CD4-positive, alpha-beta T cell treated with Interleukin-17A for 4 hours (primary cell): ENCODE measurements at regions not wholly inside any gene's neighbourhood (a gene's known extent, or its start where the extent isn't known, plus 50 kb on each side); places are given as distances from the start of the nearest gene placed in this dataset.

Source experiments
- DNase-seq: peaks from one replicate; pipeline ENCODE4 v3.0.0-alpha.2; 2020; ENCODE audit warnings: mixed read lengths

GRCh38 chr3:186487819-186488218 is 56.4 kb downstream of the CRYGS start:
- DNase-seq: no peak

- no peak for DNase-seq
These were observed 57.1 kb downstream of the CRYGS start for GRCh38 chr3:186487037-186487436.

- DNase-seq: no peak
These were observed 60.4 kb downstream of the CRYGS start for GRCh38 chr3:186483611-186484340.

DNA sequence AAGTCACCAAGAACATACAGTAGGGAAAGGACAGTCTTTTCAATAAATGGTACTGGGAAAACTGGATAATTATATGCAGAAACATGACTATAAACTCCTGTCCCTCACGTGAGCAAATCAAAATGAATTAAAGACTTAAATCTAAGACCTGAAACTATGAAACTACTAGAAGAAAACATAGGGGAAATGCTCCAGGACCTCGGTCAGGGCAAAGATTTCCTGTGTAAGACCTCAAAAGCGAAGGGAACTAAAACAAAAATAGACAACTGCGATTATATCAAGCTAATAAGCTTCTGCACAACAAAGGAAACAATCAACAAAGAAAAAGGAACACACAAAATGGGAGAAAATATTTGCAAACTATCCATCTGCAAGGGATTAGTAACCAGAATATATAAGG is 62.7 kb downstream of the CRYGS start:
- no peak for DNase-seq

GRCh38 chr3:186477876-186478275 is 66.3 kb downstream of the CRYGS start:
- DNase-seq: no peak

DNA sequence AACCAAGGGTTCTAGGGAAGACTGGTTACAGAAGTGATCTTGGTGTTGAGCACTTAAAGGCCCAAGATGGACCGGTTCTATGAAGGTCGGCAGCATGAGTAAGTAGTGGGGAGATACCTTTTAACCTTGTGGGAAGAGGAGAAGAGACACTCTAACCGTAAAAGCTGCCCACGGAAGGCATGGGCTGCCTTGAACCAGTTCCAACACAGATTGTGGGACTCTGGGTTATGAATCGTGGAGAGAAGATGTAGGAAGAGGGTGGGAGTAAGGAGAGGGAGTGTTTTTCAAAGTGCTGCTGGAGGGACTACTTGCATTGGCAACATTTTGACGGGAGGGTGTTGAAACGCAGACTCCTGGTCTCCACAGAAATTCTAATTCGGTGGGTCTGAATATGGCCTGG is 67.1 kb downstream of the CRYGS start:
- no peak for DNase-seq

GRCh38 chr3:186476541-186476940 is 67.6 kb downstream of the CRYGS start:
- DNase-seq: no peak

DNA sequence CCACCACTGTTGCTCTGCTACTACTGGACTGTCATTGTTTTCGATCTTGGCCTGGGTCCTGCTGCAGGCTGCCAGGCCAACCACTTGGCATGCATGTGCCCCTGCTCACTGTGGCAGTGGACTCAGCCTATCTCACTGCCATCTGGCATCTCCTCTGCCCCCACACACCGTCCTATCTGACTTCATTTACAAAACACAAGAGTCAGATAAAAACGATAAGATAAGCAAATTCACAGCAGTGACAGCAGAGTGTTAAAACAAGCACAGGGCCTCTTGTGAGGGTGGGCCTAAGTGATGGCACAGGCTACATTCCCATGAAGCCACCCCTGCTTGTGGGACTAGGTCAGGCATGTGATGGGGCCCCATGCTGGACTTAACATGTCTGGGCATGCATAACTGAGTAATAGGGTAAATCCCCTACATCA is 68.1 kb downstream of the CRYGS start:
- DNase-seq: no peak

- DNase-seq: no peak
These were observed 71.0 kb downstream of the CRYGS start for GRCh38 chr3:186473166-186473565.

DNA sequence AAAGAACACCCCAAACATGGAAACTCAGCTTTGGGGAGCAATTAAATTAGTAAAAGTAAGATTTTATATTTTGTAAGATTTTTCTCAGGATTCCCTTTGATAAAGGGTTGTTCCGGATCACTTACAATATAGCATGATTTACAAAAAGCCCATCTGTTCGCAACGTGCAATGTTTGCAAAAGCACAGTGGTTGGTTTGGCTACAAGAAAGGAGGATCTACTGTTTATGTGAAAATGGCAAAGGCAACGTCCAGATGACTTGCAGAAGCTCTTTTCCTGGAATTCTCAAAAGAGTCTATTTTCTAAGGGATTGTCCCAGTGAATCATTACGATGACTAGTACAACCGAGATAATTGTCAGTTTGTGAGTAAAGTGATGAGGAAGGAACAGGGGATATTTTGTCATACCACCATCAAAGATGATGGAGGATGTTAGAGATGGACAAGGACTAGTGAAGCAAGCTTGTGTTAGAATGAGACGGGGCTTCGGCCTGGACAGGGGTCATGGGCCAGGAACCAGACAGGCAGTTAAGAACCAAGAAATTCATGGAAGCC is 71.6 kb downstream of the CRYGS start:
- DNase-seq: no peak

GRCh38 chr3:186471771-186472170 is 72.4 kb downstream of the CRYGS start:
- no peak for DNase-seq

- DNase-seq: no peak
These were observed 74.7 kb downstream of the CRYGS start for GRCh38 chr3:186469525-186469924.

- DNase-seq: no peak
These were observed 76.2 kb downstream of the CRYGS start for GRCh38 chr3:186467969-186468368.

- no peak for DNase-seq
These were observed 77.7 kb downstream of the CRYGS start for GRCh38 chr3:186466391-186466974.

DNA sequence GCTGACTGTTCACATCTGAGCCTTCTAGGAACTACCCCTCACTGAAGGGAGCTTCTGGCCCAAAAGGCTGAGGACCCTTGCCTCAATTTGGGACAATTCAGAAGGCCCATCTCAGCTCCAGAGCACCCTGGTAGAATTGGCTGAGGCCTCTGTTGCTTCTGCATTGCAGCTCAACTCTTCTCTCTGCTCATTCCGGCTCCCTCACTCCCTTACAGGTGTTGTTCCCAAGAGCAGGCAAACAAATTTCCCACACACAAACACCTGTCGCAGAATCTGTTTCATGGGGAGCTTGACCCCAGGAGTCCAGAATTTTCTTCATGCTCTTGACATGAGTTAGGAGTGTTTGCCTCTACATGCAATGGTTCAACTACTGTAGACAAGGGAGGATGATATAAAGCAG is 78.7 kb downstream of the CRYGS start:
- DNase-seq: no peak

- no peak for DNase-seq
These were observed 79.6 kb downstream of the CRYGS start for GRCh38 chr3:186464424-186465093.

GRCh38 chr3:186461141-186461540 is 83.0 kb downstream of the CRYGS start:
- no peak for DNase-seq

DNA sequence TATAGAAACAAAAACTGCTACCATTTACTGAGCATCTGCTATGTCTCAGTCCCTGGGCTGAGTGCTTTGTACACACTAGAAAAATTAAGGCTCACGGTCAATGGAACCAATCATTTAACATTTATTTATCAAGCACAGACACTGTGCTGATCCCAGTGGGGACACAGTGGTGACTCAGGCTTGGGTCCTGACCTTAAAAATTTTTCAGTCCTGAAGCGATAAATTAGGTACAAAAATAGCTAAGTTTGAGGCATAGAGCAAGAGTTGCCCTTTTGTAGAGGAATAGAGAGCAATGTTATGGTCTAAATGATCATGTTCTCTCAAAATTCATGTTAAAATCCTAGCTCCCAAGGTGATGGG is 85.1 kb downstream of the CRYGS start:
- DNase-seq: no peak

DNA sequence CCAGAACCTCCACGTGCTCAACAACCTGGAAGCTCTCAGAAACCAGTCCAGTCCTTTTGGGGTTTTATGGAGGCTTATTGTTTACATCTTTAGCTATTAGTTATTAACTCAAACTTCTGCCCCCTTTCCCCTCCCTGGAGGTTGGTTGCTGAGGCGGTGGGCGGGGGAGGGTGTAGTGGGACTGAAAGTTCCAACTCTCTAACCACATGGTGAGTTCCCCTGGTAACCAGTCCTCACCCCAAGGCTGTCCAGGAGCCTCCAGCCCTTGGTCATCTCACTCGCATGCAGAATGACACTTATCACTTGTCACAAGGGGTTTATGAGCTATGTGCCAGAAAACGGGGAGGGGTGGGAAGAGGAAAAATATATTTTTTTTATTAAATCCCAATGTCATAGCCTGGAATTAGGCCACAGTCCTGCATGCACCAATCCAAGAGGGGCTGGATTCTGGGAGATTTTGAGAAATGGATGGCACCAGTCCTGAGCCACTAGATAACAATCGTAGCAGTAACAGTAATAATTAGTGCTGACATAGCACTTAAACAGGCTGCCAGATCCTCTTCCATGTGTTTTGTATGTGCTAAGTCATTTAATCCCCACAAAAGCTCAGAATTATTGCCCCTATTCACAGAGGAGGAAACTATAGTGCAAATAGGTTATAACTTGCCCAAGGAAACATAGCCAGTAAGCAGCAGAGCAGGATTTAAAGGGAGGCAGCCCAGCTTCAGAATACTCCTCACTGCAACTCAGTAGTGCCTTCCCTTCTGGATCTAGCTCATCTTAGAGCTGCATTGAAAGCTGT is 85.7 kb downstream of the CRYGS start:
- DNase-seq: no peak

- DNase-seq: no peak
These were observed 86.9 kb downstream of the CRYGS start for GRCh38 chr3:186457236-186457635.

GRCh38 chr3:186456731-186457191 is 87.4 kb downstream of the CRYGS start:
- DNase-seq: no peak

GRCh38 chr3:186454881-186455703 is 89.1 kb downstream of the CRYGS start:
- no peak for DNase-seq
